ENCODE measurements at regions not wholly inside any gene's neighbourhood (a gene's known extent, or its start where the extent isn't known, plus 50 kb on each side); places are given as distances from the start of the nearest gene placed in this dataset.

GRCh38 chr6:121765060-121765459 is 329.6 kb downstream of the GJA1 start:
- no peak overlapping the region for H3K27ac Mint-ChIP-seq
- H3K27me3 ChIP-seq (ENCODE audit: control insufficient read depth, insufficient read depth, low read length), result no peaks in the 10 kb centered on the region

GRCh38 chr6:121767211-121767610 is 331.8 kb downstream of the GJA1 start:
- Histone ChIP-seq H3K27ac (ENCODE audit: low read length) (no peak overlapping the region), H3K4me1 (ENCODE audit: control insufficient read depth, insufficient read depth, low read length) (no peaks in the 10 kb centered on the region), H3K36me3 (ENCODE audit: control insufficient read depth, insufficient read depth, low read length) (no peaks in the 10 kb centered on the region), H3K27me3 (ENCODE audit: control insufficient read depth, insufficient read depth, low read length) (no peaks in the 10 kb centered on the region), H3K4me3 (ENCODE audit: low read length) (no peak overlapping the region), H3K9me3 (ENCODE audit: control insufficient read depth, insufficient read depth, low read length) (no peaks in the 10 kb centered on the region)
- Mint-ChIP-seq H3K27ac (no peak overlapping the region), H3K4me3 (no peak overlapping the region), H3K36me3 (no peaks in the 10 kb centered on the region), H3K27me3 (ENCODE audit: low read depth in 2 of 2) (no peaks in the 10 kb centered on the region), H3K4me1 (no peaks in the 10 kb centered on the region), H3K9me3 (peaks cover 10 to 13% of the 10 kb centered on the region in 2 donors)
- 100% methylated on average over 1 of the region's 3 CpGs for WGBS (ENCODE audit: insufficient coverage)
- intact Hi-C loops (cut with micrococcal nuclease), result no loop called here
- no peak for TF ChIP-seq CTCF (IDR thresholded peaks at IDR 0.05)
- ATAC-seq (no peak), DNase-seq (no peak)

More at GRCh38 chr6:121765060-121765459, 329.6 kb downstream of the GJA1 start:
- ATAC-seq, result no peak
- Mint-ChIP-seq H3K4me3 (no peak overlapping the region), H3K4me1 (no peaks in the 10 kb centered on the region), H3K9me3 (peaks cover 15 to 19% of the 10 kb centered on the region in 2 donors), H3K36me3 (no peaks in the 10 kb centered on the region), H3K27me3 (ENCODE audit: low read depth in 2 of 2) (no peaks in the 10 kb centered on the region)
- Histone ChIP-seq H3K9me3 (ENCODE audit: control insufficient read depth, insufficient read depth, low read length) (peaks cover 9% of the 10 kb centered on the region), H3K27ac (ENCODE audit: low read length) (no peak overlapping the region), H3K4me1 (ENCODE audit: control insufficient read depth, insufficient read depth, low read length) (no peaks in the 10 kb centered on the region), H3K36me3 (ENCODE audit: control insufficient read depth, insufficient read depth, low read length) (no peaks in the 10 kb centered on the region), H3K4me3 (ENCODE audit: low read length) (no peak overlapping the region)
- 91% methylated on average over 2 of the region's 2 CpGs for WGBS (ENCODE audit: insufficient coverage)
- no peak for DNase-seq
- no peak for TF ChIP-seq CTCF (IDR thresholded peaks at IDR 0.05)
- intact Hi-C loops (cut with micrococcal nuclease), result no loop called here

GRCh38 chr6:121770943-121771342 is 335.5 kb downstream of the GJA1 start:
- no peak for TF ChIP-seq CTCF (IDR thresholded peaks at IDR 0.05)
- Mint-ChIP-seq H3K36me3 (no peaks in the 10 kb centered on the region), H3K27me3 (ENCODE audit: low read depth in 2 of 2) (no peaks in the 10 kb centered on the region), H3K27ac (no peak overlapping the region), H3K9me3 (peaks cover 6 to 7% of the 10 kb centered on the region in 2 donors), H3K4me1 (no peaks in the 10 kb centered on the region), H3K4me3 (no peak overlapping the region)
- no peaks in the 10 kb centered on the region for H3K9me3 ChIP-seq (ENCODE audit: control insufficient read depth, insufficient read depth, low read length)
- no peaks in the 10 kb centered on the region for H3K36me3 ChIP-seq (ENCODE audit: control insufficient read depth, insufficient read depth, low read length)
- no peaks in the 10 kb centered on the region for H3K27me3 ChIP-seq (ENCODE audit: control insufficient read depth, insufficient read depth, low read length)
- no peak overlapping the region for H3K27ac ChIP-seq (ENCODE audit: low read length)
- WGBS (ENCODE audit: insufficient coverage), result 78% methylated on average over 2 of the region's 2 CpGs
- H3K4me1 ChIP-seq (ENCODE audit: control insufficient read depth, insufficient read depth, low read length), result no peaks in the 10 kb centered on the region
- H3K4me3 ChIP-seq (ENCODE audit: low read length), result no peak overlapping the region
- intact Hi-C loops (cut with micrococcal nuclease), result no loop called here
- no peak for DNase-seq
- ATAC-seq, result no peak

DNA sequence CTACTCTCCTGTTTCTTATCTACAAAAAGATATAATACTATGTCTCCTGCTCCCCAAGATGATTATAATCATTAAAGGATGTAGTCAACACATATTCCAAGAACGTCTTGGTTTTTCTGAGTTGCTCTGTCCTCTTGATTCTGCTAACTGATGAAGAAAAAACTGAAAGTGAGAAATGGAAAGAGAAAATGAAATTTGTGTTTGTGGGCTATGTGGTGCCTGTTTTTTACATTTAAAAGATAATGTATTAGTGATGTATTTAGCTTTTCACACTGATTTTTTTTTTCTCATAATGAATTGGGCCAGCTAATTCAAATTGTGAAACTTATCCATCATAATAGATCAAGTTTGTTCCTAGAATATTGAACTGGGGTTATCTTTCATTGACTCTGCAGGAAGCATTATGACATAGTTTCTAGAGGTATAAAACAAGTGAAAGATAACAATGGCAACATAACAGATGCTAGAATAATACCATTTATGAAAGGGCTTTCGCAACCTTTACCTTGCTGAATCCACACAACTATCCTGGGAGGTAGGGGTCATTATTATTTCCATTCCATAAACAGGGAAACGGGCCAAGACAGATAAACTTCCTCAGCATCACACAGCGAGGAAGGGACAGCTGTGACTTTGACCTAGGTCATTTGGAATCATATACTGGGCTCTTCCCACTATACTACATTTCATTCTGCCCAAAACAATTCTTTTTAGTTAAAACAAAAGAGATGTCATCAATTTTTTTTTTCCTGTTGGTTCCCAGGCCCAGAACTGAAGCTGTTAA is 336.7 kb downstream of the GJA1 start:
- intact Hi-C loops (cut with micrococcal nuclease), result no loop called here
- Mint-ChIP-seq H3K36me3 (no peaks in the 10 kb centered on the region), H3K4me1 (no peaks in the 10 kb centered on the region), H3K27me3 (ENCODE audit: low read depth in 2 of 2) (no peaks in the 10 kb centered on the region), H3K27ac (no peak overlapping the region), H3K4me3 (no peak overlapping the region), H3K9me3 (peaks cover 4 to 8% of the 10 kb centered on the region in 2 donors)
- Histone ChIP-seq H3K4me3 (ENCODE audit: low read length) (no peak overlapping the region), H3K36me3 (ENCODE audit: control insufficient read depth, insufficient read depth, low read length) (no peaks in the 10 kb centered on the region), H3K27me3 (ENCODE audit: control insufficient read depth, insufficient read depth, low read length) (no peaks in the 10 kb centered on the region), H3K27ac (ENCODE audit: low read length) (no peak overlapping the region), H3K9me3 (ENCODE audit: control insufficient read depth, insufficient read depth, low read length) (no peaks in the 10 kb centered on the region), H3K4me1 (ENCODE audit: control insufficient read depth, insufficient read depth, low read length) (no peaks in the 10 kb centered on the region)
- ATAC-seq, result no peak
- 64% methylated on average over 4 of the region's 4 CpGs for WGBS (ENCODE audit: insufficient coverage)
- no peak for DNase-seq
- TF ChIP-seq CTCF (IDR thresholded peaks at IDR 0.05), result no peak
